ENCODE measurements at regions not wholly inside any gene's neighbourhood (a gene's known extent, or its start where the extent isn't known, plus 50 kb on each side); places are given as distances from the start of the nearest gene placed in this dataset.

- no peak overlapping the region for H2BK20ac ChIP-seq (ENCODE audit: low read depth, low read length, poor library complexity, severe bottlenecking)
These were observed 56.8 kb upstream of the CCND1 start for GRCh38 chr11:69584160-69584559.

More at GRCh38 chr11:69584160-69584559, 56.8 kb upstream of the CCND1 start:
- Histone ChIP-seq H3K9me3 (ENCODE audit: control insufficient read depth, low read depth, low read length) (no peaks in the 10 kb centered on the region), H2BK120ac (ENCODE audit: low read depth, low read length, poor library complexity, severe bottlenecking) (no peak overlapping the region), H3K18ac (ENCODE audit: insufficient read length, low read depth, low read length) (no peak overlapping the region), H3K27me3 (ENCODE audit: insufficient read depth, low read length) (no peaks in the 10 kb centered on the region), H4K8ac (replicated peaks; ENCODE audit: insufficient read length, low read depth, low read length) (no peak overlapping the region), H3T11ph (ENCODE audit: low read length) (no peak overlapping the region), H3K9ac (ENCODE audit: extremely low read depth, insufficient read length, low read length) (no peak overlapping the region), H3K14ac (ENCODE audit: insufficient read depth, low read length) (no peak overlapping the region), H4K5ac (ENCODE audit: insufficient read length, low read depth, low read length) (no peak overlapping the region), H3K56ac (ENCODE audit: insufficient read length, low read depth, low read length) (no peak overlapping the region), H3K23ac (ENCODE audit: insufficient read length, low read depth, low read length) (no peak overlapping the region), H2BK5ac (ENCODE audit: insufficient read length, low read length) (no peak overlapping the region), H2BK12ac (ENCODE audit: insufficient read length, low read depth, low read length) (no peak overlapping the region), H4K20me1 (ENCODE audit: control insufficient read depth, insufficient read depth, insufficient read length) (no peaks in the 10 kb centered on the region), H3K4me1 (ENCODE audit: insufficient read depth, low read length) (no peaks in the 10 kb centered on the region), H3K4me2 (ENCODE audit: insufficient read depth, insufficient read length, low read length) (no peak overlapping the region), H3K4ac (ENCODE audit: low read depth, low read length) (no peak overlapping the region), H2AK5ac (ENCODE audit: insufficient read length, low read length) (no peak overlapping the region), H4K91ac (ENCODE audit: insufficient read length, low read depth, low read length) (no peak overlapping the region), H2BK15ac (ENCODE audit: low read depth, low read length) (no peak overlapping the region), H3K79me2 (ENCODE audit: insufficient read depth, low read length) (no peaks in the 10 kb centered on the region), H3K23me2 (ENCODE audit: insufficient read length, low read depth, low read length, poor library complexity, severe bottlenecking) (no peaks in the 10 kb centered on the region), H2AFZ (ENCODE audit: low read length) (no peak overlapping the region), H3K27ac (ENCODE audit: insufficient read length, low read depth, low read length) (no peak overlapping the region), H3K79me1 (ENCODE audit: insufficient read depth, low read depth, low read length, poor library complexity, severe bottlenecking) (no peaks in the 10 kb centered on the region)
- WGBS (ENCODE audit: extremely low coverage, insufficient read length, low lambda C conversion rate) = no CpG with 5 or more reads among the region's 3 CpGs
- no peaks in the 10 kb centered on the region for H3K4me1 Mint-ChIP-seq
- DNase-seq = no peak
- no peak overlapping the region for H3K4me3 Mint-ChIP-seq
- H3K9me3 Mint-ChIP-seq = no peaks in the 10 kb centered on the region
- H3K27me3 Mint-ChIP-seq (ENCODE audit: low read depth) = peaks cover 8% of the 10 kb centered on the region
- TF ChIP-seq, protein P1, sequence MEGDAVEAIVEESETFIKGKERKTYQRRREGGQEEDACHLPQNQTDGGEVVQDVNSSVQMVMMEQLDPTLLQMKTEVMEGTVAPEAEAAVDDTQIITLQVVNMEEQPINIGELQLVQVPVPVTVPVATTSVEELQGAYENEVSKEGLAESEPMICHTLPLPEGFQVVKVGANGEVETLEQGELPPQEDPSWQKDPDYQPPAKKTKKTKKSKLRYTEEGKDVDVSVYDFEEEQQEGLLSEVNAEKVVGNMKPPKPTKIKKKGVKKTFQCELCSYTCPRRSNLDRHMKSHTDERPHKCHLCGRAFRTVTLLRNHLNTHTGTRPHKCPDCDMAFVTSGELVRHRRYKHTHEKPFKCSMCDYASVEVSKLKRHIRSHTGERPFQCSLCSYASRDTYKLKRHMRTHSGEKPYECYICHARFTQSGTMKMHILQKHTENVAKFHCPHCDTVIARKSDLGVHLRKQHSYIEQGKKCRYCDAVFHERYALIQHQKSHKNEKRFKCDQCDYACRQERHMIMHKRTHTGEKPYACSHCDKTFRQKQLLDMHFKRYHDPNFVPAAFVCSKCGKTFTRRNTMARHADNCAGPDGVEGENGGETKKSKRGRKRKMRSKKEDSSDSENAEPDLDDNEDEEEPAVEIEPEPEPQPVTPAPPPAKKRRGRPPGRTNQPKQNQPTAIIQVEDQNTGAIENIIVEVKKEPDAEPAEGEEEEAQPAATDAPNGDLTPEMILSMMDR (conservative IDR thresholded peaks at IDR 0.05) = no peak
- no peaks in the 10 kb centered on the region for H3K36me3 Mint-ChIP-seq (ENCODE audit: insufficient read depth in 1 of 3, low read depth in 3 of 3)
- H3K27ac Mint-ChIP-seq = no peak overlapping the region

Measured in H9 (cell line).